ENCODE measurements at regions not wholly inside any gene's neighbourhood (a gene's known extent, or its start where the extent isn't known, plus 50 kb on each side); places are given as distances from the start of the nearest gene placed in this dataset.
"Not testable (repeated sequence)": the region's sequence is repeated elsewhere in the genome, so short reads cannot be mapped to it uniquely, and the experiment has no call there.

DNA sequence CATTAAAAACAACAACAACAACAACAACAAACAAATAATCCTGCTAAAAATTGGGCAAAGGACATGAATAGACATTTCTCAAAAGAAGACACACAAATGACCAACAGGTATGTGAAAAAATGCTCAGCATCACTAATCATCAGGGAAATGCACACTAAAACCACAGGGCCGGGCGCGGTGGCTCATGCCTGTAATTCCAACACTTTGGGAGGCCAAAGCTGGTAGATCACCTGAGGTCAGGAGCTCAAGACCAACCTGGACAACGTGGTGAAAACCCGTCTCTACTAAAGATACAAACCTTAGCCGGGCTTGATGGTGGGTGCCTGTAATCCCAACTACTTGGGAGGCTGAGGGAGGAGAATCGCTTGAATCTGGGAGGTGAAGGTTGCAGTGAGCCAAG lies 103.6 kb downstream of the C11orf87 start:
- TF ChIP-seq POLR2AphosphoS5, POLR2A, EP300 (IDR thresholded peaks at IDR 0.05): not testable (repeated sequence)
- TF ChIP-seq, protein P1, sequence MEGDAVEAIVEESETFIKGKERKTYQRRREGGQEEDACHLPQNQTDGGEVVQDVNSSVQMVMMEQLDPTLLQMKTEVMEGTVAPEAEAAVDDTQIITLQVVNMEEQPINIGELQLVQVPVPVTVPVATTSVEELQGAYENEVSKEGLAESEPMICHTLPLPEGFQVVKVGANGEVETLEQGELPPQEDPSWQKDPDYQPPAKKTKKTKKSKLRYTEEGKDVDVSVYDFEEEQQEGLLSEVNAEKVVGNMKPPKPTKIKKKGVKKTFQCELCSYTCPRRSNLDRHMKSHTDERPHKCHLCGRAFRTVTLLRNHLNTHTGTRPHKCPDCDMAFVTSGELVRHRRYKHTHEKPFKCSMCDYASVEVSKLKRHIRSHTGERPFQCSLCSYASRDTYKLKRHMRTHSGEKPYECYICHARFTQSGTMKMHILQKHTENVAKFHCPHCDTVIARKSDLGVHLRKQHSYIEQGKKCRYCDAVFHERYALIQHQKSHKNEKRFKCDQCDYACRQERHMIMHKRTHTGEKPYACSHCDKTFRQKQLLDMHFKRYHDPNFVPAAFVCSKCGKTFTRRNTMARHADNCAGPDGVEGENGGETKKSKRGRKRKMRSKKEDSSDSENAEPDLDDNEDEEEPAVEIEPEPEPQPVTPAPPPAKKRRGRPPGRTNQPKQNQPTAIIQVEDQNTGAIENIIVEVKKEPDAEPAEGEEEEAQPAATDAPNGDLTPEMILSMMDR (IDR thresholded peaks at IDR 0.05): not testable (repeated sequence)
